HCT116 (cell line): ENCODE measurements at regions not wholly inside any gene's neighbourhood (a gene's known extent, or its start where the extent isn't known, plus 50 kb on each side); places are given as distances from the start of the nearest gene placed in this dataset.

Experiments used
- CBX3 ChIP-seq: IDR thresholded peaks from 2 replicates; pipeline ENCODE4 v1.6.1; 2012; ENCODE audit warnings: low read depth
- CEBPB ChIP-seq: IDR thresholded peaks from 2 replicates; pipeline ENCODE4 v1.6.1; 2012; ENCODE audit warnings: low read depth
- EGR1 ChIP-seq: IDR thresholded peaks from 2 replicates; pipeline ENCODE4 v1.6.1; 2012; ENCODE audit warnings: low read depth
- EZH2 ChIP-seq: fragments of 200-600 bp; sonication (generic); IDR thresholded peaks from 2 replicates; pipeline ENCODE4 v1.6.1; 2017; ENCODE audit warnings: antibody characterized with exemption, mixed run types
- JUND ChIP-seq: IDR thresholded peaks from 2 replicates; pipeline ENCODE4 v1.6.1; 2012
- POLR2A ChIP-seq: IDR thresholded peaks from 2 replicates; pipeline ENCODE4 v1.7.0; 2011; ENCODE audit warnings: borderline replicate concordance; ENCODE audit not compliant: insufficient read depth, insufficient read length; ENCODE audit errors: extremely low read depth
- SIN3A ChIP-seq: IDR thresholded peaks from 2 replicates; pipeline ENCODE4 v1.6.1; 2012; ENCODE audit warnings: low read depth
- SP1 ChIP-seq: IDR thresholded peaks from 2 replicates; pipeline ENCODE4 v1.6.1; 2012; ENCODE audit warnings: low read depth
- TCF7L2 ChIP-seq: IDR thresholded peaks from 2 replicates; pipeline ENCODE4 v1.7.0; 2011; ENCODE audit warnings: borderline replicate concordance, inconsistent platforms; ENCODE audit not compliant: insufficient read depth, insufficient read length; ENCODE audit errors: extremely low read depth
- YY1 ChIP-seq: IDR thresholded peaks from 2 replicates; pipeline ENCODE4 v1.6.1; 2011; ENCODE audit warnings: low read length, low read depth, moderate library complexity, mild to moderate bottlenecking; ENCODE audit not compliant: insufficient replicate concordance; ENCODE audit errors: extremely low read depth
- ZNF274 ChIP-seq: fragments of 200-500 bp; sonication (Bioruptor generic); IDR thresholded peaks from 2 replicates; pipeline ENCODE4 v1.6.1; 2014; ENCODE audit warnings: mild to moderate bottlenecking, low read depth, low read length, inconsistent platforms
- TF ChIP-seq, protein P1 (sequence below), 3 experiments: fragments of 200-600 bp in 1 of 3; sonication (generic) in 1 of 3; IDR thresholded peaks in 2 of 3; conservative IDR thresholded peaks in 1 of 3; 2 replicates each; pipeline ENCODE4 v1.5.1; 2012 to 2017; ENCODE audit warnings: low read depth in 2 of 3, low read length in 2 of 3, antibody characterized with exemption in 1 of 3, borderline replicate concordance in 1 of 3, control low read depth in 1 of 3, mild to moderate bottlenecking in 1 of 3, mixed read lengths in 1 of 3, mixed run types in 1 of 3, moderate library complexity in 1 of 3; ENCODE audit not compliant: insufficient read depth in 1 of 3
- TF ChIP-seq, protein P2 (sequence below): IDR thresholded peaks from 2 replicates; pipeline ENCODE4 v1.6.1; 2012

DNA sequence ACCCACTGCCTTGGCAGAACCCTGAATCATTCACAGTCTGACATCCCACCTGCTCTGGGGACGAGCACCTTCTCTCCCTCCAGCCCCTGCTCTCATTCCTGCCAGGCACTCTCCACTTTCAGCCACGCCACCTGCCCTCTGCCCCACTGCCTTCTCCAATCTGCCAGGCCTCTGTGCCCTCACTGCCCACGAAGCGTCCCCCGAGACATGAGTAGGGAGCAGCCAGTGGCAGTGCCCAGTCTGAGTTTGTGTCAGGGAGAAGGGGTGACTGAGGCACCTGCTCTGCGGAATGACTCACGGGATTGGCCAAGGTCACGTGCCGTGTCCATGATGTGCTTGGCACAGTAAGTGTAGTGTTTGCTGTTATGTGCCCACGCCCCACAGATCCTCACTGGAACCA lies 215.2 kb upstream of the PPP2R2D start:
- TF ChIP-seq JUND (no peak), CEBPB (no peak), TCF7L2 (no peak), EZH2 (no peak), CBX3 (no peak), SIN3A (no peak), POLR2A (no peak), SP1 (no peak), EGR1 (no peak), YY1 (no peak), ZNF274 (no peak)
- TF ChIP-seq, protein P1, sequence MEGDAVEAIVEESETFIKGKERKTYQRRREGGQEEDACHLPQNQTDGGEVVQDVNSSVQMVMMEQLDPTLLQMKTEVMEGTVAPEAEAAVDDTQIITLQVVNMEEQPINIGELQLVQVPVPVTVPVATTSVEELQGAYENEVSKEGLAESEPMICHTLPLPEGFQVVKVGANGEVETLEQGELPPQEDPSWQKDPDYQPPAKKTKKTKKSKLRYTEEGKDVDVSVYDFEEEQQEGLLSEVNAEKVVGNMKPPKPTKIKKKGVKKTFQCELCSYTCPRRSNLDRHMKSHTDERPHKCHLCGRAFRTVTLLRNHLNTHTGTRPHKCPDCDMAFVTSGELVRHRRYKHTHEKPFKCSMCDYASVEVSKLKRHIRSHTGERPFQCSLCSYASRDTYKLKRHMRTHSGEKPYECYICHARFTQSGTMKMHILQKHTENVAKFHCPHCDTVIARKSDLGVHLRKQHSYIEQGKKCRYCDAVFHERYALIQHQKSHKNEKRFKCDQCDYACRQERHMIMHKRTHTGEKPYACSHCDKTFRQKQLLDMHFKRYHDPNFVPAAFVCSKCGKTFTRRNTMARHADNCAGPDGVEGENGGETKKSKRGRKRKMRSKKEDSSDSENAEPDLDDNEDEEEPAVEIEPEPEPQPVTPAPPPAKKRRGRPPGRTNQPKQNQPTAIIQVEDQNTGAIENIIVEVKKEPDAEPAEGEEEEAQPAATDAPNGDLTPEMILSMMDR (IDR thresholded peaks at IDR 0.05 in 2 of 3, conservative IDR thresholded peaks at IDR 0.05 in 1 of 3; ENCODE audit: borderline replicate concordance in 1 of 3, insufficient read depth in 1 of 3, low read depth in 2 of 3, low read length in 2 of 3), result no peak
- TF ChIP-seq, protein P2, sequence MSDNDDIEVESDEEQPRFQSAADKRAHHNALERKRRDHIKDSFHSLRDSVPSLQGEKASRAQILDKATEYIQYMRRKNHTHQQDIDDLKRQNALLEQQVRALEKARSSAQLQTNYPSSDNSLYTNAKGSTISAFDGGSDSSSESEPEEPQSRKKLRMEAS, result no peak
